T-helper 2 cell treated with Interferon-gamma antibody and Interleukin-4, amounts not matched to agents 5 μg/mL and 100 μg/mL, for 36 hours (primary cell): ENCODE measurements at regions not wholly inside any gene's neighbourhood (a gene's known extent, or its start where the extent isn't known, plus 50 kb on each side); places are given as distances from the start of the nearest gene placed in this dataset.

ENCODE experiments used
- DNase-seq: peaks from one replicate; pipeline ENCODE4 v3.0.0; 2021; ENCODE audit warnings: low spot score
- H3K27ac Mint-ChIP-seq: one replicate; pipeline ENCODE4 v1.8.0; 2021; ENCODE audit warnings: mild to moderate bottlenecking, mixed read lengths
- H3K27me3 Mint-ChIP-seq: one replicate; pipeline ENCODE4 v1.8.0; 2021; ENCODE audit warnings: low read depth, mixed read lengths
- H3K36me3 Mint-ChIP-seq: one replicate; pipeline ENCODE4 v1.8.0; 2021; ENCODE audit warnings: low read depth, mixed read lengths
- H3K4me1 Mint-ChIP-seq: one replicate; pipeline ENCODE4 v1.8.0; 2021; ENCODE audit warnings: low read depth, mixed read lengths
- H3K4me3 Mint-ChIP-seq: one replicate; pipeline ENCODE4 v1.8.0; 2022; ENCODE audit warnings: mild to moderate bottlenecking, moderate library complexity, mixed read lengths
- H3K9me3 Mint-ChIP-seq: one replicate; pipeline ENCODE4 v1.8.0; 2021; ENCODE audit warnings: mixed read lengths

GRCh38 chr12:63323942-63324341, 172.9 kb upstream of the AVPR1A start:
- no peak for DNase-seq
- no peak overlapping the region for H3K27ac Mint-ChIP-seq
- H3K27me3 Mint-ChIP-seq = no peaks in the 10 kb centered on the region
- no peak overlapping the region for H3K4me3 Mint-ChIP-seq
- H3K9me3 Mint-ChIP-seq = no peaks in the 10 kb centered on the region
- no peaks in the 10 kb centered on the region for H3K4me1 Mint-ChIP-seq
- H3K36me3 Mint-ChIP-seq = no peaks in the 10 kb centered on the region

- no peak for DNase-seq
- no peak overlapping the region for H3K4me3 Mint-ChIP-seq
- H3K27ac Mint-ChIP-seq = no peak overlapping the region
- H3K27me3 Mint-ChIP-seq = no peaks in the 10 kb centered on the region
- no peaks in the 10 kb centered on the region for H3K36me3 Mint-ChIP-seq
- H3K4me1 Mint-ChIP-seq = no peaks in the 10 kb centered on the region
- no peaks in the 10 kb centered on the region for H3K9me3 Mint-ChIP-seq
Observed at GRCh38 chr12:63321373-63321772, 170.4 kb upstream of the AVPR1A start.

- no peaks in the 10 kb centered on the region for H3K9me3 Mint-ChIP-seq
- no peaks in the 10 kb centered on the region for H3K4me1 Mint-ChIP-seq
- H3K27me3 Mint-ChIP-seq = no peaks in the 10 kb centered on the region
- no peaks in the 10 kb centered on the region for H3K36me3 Mint-ChIP-seq
- no peak overlapping the region for H3K4me3 Mint-ChIP-seq
- no peak overlapping the region for H3K27ac Mint-ChIP-seq
- DNase-seq = no peak
Observed at GRCh38 chr12:63319936-63320633, 169.1 kb upstream of the AVPR1A start.

DNA sequence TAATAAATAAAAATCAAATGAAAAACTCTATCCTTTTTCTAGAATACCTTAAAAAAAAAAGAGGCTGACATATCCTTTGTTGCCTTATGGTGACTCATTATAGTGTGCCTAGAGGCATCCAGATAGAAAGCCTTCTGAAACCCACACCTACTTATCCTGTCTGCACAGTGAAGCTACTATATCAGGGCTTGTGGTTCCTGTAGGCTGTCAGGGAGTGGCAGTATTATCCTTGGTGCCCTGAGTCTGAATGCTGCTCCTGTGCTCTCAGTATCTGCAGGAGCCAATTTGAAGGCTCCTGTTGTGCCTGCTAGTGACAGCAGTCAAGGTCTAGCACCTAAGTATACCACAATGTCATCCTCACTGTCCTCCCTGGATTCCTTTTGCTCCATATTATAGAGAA, 168.4 kb upstream of the AVPR1A start:
- H3K27me3 Mint-ChIP-seq = no peaks in the 10 kb centered on the region
- H3K36me3 Mint-ChIP-seq = no peaks in the 10 kb centered on the region
- no peak overlapping the region for H3K4me3 Mint-ChIP-seq
- H3K9me3 Mint-ChIP-seq = no peaks in the 10 kb centered on the region
- no peaks in the 10 kb centered on the region for H3K4me1 Mint-ChIP-seq
- no peak for DNase-seq
- no peak overlapping the region for H3K27ac Mint-ChIP-seq

GRCh38 chr12:63318933-63319332, 167.9 kb upstream of the AVPR1A start:
- Mint-ChIP-seq H3K27ac (no peak overlapping the region), H3K4me3 (no peak overlapping the region), H3K36me3 (no peaks in the 10 kb centered on the region), H3K9me3 (no peaks in the 10 kb centered on the region), H3K4me1 (no peaks in the 10 kb centered on the region), H3K27me3 (no peaks in the 10 kb centered on the region)
- DNase-seq = no peak

GRCh38 chr12:63318313-63318712, 167.3 kb upstream of the AVPR1A start:
- no peaks in the 10 kb centered on the region for H3K36me3 Mint-ChIP-seq
- H3K27ac Mint-ChIP-seq = no peak overlapping the region
- no peaks in the 10 kb centered on the region for H3K27me3 Mint-ChIP-seq
- no peak overlapping the region for H3K4me3 Mint-ChIP-seq
- no peaks in the 10 kb centered on the region for H3K9me3 Mint-ChIP-seq
- no peaks in the 10 kb centered on the region for H3K4me1 Mint-ChIP-seq
- DNase-seq = no peak

DNA sequence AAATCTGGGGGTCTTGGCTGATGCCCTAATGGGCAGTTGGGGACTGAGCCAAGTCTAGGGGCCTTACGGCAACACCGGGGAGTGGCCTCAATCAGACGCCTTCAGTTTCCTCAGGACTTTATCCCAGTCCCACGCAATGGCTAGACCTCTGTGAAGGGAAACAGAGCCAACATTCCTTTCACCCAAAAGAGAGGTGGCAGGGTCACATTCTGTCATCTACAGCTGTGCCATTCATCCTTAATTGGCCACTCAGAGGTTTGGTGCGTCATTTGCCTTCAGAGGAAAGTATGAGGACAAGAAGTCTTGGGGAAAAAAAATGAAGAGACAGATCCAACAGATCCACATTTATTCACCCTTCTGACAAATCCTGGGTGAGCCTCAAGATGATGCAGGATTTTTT, 166.9 kb upstream of the AVPR1A start:
- Mint-ChIP-seq H3K36me3 (no peaks in the 10 kb centered on the region), H3K4me3 (no peak overlapping the region), H3K9me3 (no peaks in the 10 kb centered on the region), H3K27me3 (no peaks in the 10 kb centered on the region), H3K4me1 (no peaks in the 10 kb centered on the region), H3K27ac (no peak overlapping the region)
- DNase-seq = no peak

- no peak for DNase-seq
- Mint-ChIP-seq H3K9me3 (no peaks in the 10 kb centered on the region), H3K27ac (no peak overlapping the region), H3K36me3 (no peaks in the 10 kb centered on the region), H3K4me1 (no peaks in the 10 kb centered on the region), H3K4me3 (no peak overlapping the region), H3K27me3 (no peaks in the 10 kb centered on the region)
Observed at GRCh38 chr12:63317286-63317846, 166.4 kb upstream of the AVPR1A start.

DNA sequence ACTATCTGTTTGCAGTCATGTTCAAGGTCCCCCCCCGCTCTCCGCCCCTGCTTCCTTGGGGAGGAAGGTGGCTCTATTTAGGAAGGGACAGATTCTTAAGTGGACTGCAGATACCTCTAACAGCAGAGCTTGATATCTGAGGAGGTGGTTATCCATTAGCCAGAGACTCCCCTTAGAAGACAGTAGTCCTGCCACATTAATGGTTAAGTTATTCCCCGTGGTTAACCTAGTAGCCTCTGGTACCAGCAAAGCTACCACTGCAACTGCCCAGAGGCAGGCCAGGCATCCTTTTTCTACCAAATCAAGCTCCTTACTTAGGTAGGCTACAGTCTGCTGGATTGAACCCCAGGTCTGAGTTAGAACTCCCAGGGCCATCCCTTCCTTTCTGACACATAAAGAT, 162.1 kb upstream of the AVPR1A start:
- no peak for DNase-seq
- H3K36me3 Mint-ChIP-seq = no peaks in the 10 kb centered on the region
- no peak overlapping the region for H3K27ac Mint-ChIP-seq
- H3K4me3 Mint-ChIP-seq = no peak overlapping the region
- no peaks in the 10 kb centered on the region for H3K27me3 Mint-ChIP-seq
- no peaks in the 10 kb centered on the region for H3K4me1 Mint-ChIP-seq
- H3K9me3 Mint-ChIP-seq = no peaks in the 10 kb centered on the region

- Mint-ChIP-seq H3K4me3 (no peak overlapping the region), H3K36me3 (no peaks in the 10 kb centered on the region), H3K9me3 (no peaks in the 10 kb centered on the region), H3K27ac (no peak overlapping the region), H3K27me3 (no peaks in the 10 kb centered on the region), H3K4me1 (no peaks in the 10 kb centered on the region)
- no peak for DNase-seq
Observed at GRCh38 chr12:63308671-63309070, 157.7 kb upstream of the AVPR1A start.

- Mint-ChIP-seq H3K27me3 (no peaks in the 10 kb centered on the region), H3K27ac (no peak overlapping the region), H3K36me3 (no peaks in the 10 kb centered on the region), H3K4me3 (no peak overlapping the region), H3K9me3 (no peaks in the 10 kb centered on the region), H3K4me1 (no peaks in the 10 kb centered on the region)
- DNase-seq = no peak
Observed at GRCh38 chr12:63307849-63308248, 156.8 kb upstream of the AVPR1A start.

GRCh38 chr12:63305901-63306875, 155.2 kb upstream of the AVPR1A start:
- no peaks in the 10 kb centered on the region for H3K27me3 Mint-ChIP-seq
- DNase-seq = no peak
- H3K27ac Mint-ChIP-seq = no peak overlapping the region
- H3K4me3 Mint-ChIP-seq = no peak overlapping the region
- no peaks in the 10 kb centered on the region for H3K9me3 Mint-ChIP-seq
- no peaks in the 10 kb centered on the region for H3K36me3 Mint-ChIP-seq
- no peaks in the 10 kb centered on the region for H3K4me1 Mint-ChIP-seq

GRCh38 chr12:63304887-63305316, 153.9 kb upstream of the AVPR1A start:
- H3K36me3 Mint-ChIP-seq = no peaks in the 10 kb centered on the region

DNA sequence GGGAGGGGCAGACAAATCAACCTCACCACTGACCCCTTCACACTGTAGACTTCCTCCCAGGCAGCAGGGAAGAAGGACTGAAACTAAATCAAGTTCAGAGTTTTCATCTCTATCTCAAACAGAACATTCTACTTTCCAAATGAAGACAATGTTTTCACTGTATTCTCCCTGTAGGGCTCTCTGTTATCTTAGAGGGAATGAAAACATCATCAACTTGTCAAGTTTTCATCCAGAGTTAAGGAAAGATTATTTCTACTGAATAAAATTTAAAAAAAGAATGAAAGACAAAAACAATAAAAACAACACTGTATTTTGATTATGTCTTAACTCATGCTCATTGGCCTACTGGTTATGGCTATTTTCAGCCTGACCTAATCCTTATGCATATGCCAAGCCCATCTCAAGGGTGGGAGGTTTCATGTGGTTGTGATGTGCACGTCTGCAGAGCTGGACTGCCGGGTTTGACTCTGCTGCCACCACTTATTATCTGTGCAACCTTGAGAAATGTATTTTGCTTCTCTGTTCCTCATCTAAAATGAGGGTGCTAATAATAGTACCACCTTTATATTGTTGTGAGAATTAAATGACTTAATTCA, 152.0 kb upstream of the AVPR1A start:
- Mint-ChIP-seq H3K27ac (no peak overlapping the region), H3K4me3 (no peak overlapping the region), H3K4me1 (no peaks in the 10 kb centered on the region), H3K27me3 (no peaks in the 10 kb centered on the region), H3K36me3 (no peaks in the 10 kb centered on the region), H3K9me3 (no peaks in the 10 kb centered on the region)
- DNase-seq = no peak

More at GRCh38 chr12:63304887-63305316, 153.9 kb upstream of the AVPR1A start:
- Mint-ChIP-seq H3K9me3 (no peaks in the 10 kb centered on the region), H3K27me3 (no peaks in the 10 kb centered on the region), H3K27ac (no peak overlapping the region), H3K4me1 (no peaks in the 10 kb centered on the region), H3K4me3 (no peak overlapping the region)
- no peak for DNase-seq
